Activated CD4-positive, alpha-beta T cell treated with anti-CD3 and anti-CD28 coated beads for 36 hours (primary cell): ENCODE measurements at regions not wholly inside any gene's neighbourhood (a gene's known extent, or its start where the extent isn't known, plus 50 kb on each side); places are given as distances from the start of the nearest gene placed in this dataset.
"Not testable (repeated sequence)": the region's sequence is repeated elsewhere in the genome, so short reads cannot be mapped to it uniquely, and the experiment has no call there.

Source experiments
- ATAC-seq: fragments of 200-7000 bp; cut with Tn5 transposase; one replicate; pipeline ENCODE4 v1.10.0; 2021; ENCODE audit warnings: mild to moderate bottlenecking, moderate library complexity
- CTCF ChIA-PET: fragments of 350-600 bp; sonication (Branson Sonifier 250); formaldehyde crosslinking; loops from one replicate; lab custom pipeline; 2021; ENCODE audit warnings: antibody characterized with exemption; lab: Charles Lee
- POLR2A ChIA-PET: fragments of 350-600 bp; sonication (Branson Sonifier 250); formaldehyde crosslinking; loops from one replicate; lab custom pipeline; 2021; ENCODE audit warnings: antibody characterized with exemption, inconsistent platforms; lab: Charles Lee
- DNase-seq: peaks from one replicate; pipeline ENCODE4 v3.0.0-alpha.2; 2020
- H3K27ac Mint-ChIP-seq: one replicate; pipeline ENCODE4 v1.8.0; 2021; ENCODE audit warnings: mixed read lengths
- H3K27me3 Mint-ChIP-seq: one replicate; pipeline ENCODE4 v1.8.0; 2021; ENCODE audit warnings: mixed read lengths
- H3K36me3 Mint-ChIP-seq: one replicate; pipeline ENCODE4 v1.8.0; 2021; ENCODE audit warnings: low read depth, mixed read lengths
- H3K4me1 Mint-ChIP-seq: one replicate; pipeline ENCODE4 v1.8.0; 2021; ENCODE audit warnings: mixed read lengths
- H3K4me3 Mint-ChIP-seq: one replicate; pipeline ENCODE4 v1.8.0; 2021; ENCODE audit warnings: mild to moderate bottlenecking, moderate library complexity, mixed read lengths
- H3K9me3 Mint-ChIP-seq: one replicate; pipeline ENCODE4 v1.8.0; 2021; ENCODE audit warnings: low read depth, mixed read lengths
- intact Hi-C, 2 experiments: fragments of 100-400 bp; cut with DNase I in 1 of 2; cut with micrococcal nuclease in 1 of 2; formaldehyde crosslinking; loops; one replicate each; pipeline versions ENCODE4 v1.14.2 to v1.15.1; 2022 to 2024; cut with DNase I, micrococcal nuclease

DNA sequence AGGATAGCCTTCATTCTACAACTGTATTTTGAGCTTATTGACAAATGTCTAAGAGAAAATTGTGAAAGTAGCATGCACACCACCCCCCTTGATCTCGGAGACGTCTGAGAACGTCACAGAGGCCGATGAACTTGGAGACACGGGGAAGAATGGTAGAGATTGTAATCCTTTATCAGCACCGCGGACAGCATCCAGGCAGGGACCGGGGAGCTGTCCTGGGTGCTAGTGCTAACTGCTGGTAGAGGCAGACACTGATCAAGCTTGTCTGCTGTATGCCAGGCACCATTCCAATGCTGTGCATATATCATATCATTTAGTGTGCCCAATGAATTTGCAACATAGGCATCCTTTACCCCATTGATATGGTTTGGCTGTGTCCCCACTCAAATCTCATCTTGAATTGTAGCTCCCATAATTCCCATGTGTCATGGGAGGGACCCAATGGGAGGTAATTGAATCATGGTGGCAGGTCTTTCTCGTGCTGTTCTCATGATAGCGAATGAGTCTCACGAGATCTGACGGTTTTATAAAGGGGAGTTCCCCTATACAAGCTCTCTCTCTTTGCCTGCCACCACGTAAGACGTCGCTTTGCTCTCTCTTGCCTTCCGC, 98.8 kb downstream of the LHX2 start:
- H3K36me3 Mint-ChIP-seq, result no peaks in the 10 kb centered on the region
- ChIA-PET POLR2A (no interaction called here), CTCF (interaction anchor here (0.7 to 1.2 kb wide), 2 partner anchors 9 to 17 kb away, joined by 3 read pairs; no protein-coding TSS in a partner anchor)

DNA sequence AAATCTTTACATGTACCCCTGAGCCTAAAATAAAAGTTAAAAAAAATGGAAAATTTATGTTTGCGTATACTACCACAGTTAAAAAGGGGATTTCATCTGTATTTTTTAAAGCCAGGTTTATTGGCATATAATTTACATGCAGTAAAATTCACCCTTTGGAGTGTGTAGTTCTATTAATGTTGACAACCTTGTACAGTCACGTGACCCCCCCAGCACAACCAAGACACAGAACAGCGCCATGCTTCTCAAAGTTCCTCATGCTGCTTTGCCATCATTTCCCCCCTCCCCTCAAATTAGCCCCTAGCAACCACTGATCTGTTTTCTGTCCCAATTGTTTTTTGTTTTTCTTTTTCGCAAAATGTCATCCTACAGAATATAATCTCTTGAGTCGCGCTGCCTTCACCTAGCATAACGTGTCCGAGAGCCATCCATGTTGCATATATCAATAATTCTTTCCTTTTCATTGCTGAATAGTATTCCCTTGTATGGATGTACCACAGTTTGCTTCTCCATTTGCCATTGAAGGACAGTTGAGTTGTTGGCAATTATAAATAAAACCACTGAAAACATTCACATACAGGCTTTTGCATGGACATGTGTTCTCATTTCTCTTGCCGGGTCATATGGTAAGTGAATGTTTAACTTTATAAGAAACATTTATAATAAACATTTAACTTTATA, 105.3 kb downstream of the LHX2 start:
- H3K9me3 Mint-ChIP-seq, result peaks cover 8% of the 10 kb centered on the region

More for the DNA sequence above, 98.8 kb downstream of the LHX2 start:
- ATAC-seq (no peak), DNase-seq (peak; percentile 72)
- H3K27ac Mint-ChIP-seq, result no peak overlapping the region
- no peaks in the 10 kb centered on the region for H3K4me1 Mint-ChIP-seq
- intact Hi-C loops, result no loop called here
- H3K9me3 Mint-ChIP-seq, result no peaks in the 10 kb centered on the region
- peaks cover 7% of the 10 kb centered on the region for H3K27me3 Mint-ChIP-seq
- H3K4me3 Mint-ChIP-seq, result no peak overlapping the region

DNA sequence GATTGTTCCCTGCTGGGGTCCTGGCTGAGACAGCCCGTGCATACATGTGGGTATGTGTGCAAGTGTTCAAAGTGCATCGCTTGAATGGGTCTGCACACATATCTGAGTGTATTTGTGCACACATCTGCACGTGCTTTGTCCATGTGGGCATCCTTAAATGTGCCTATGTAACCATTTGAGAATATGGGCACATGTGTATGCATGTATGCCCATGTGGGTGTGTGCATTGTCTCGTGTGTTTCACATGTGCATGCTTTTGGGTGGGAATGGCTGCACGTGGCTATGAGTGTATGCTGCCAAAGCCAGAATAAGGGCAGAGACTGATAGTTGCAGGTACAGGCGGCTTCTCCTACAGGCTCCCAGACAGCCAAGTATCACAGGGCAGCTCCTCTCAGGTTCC, 107.3 kb downstream of the LHX2 start:
- H3K4me3 Mint-ChIP-seq, result no peak overlapping the region
- H3K27ac Mint-ChIP-seq, result no peak overlapping the region
- intact Hi-C loops, result no loop called here
- CTCF ChIA-PET, result interaction anchor here (1.0 kb wide), 1 partner anchor 13 kb away, joined by 3 read pairs; no protein-coding TSS in a partner anchor
- no peak for ATAC-seq
- H3K27me3 Mint-ChIP-seq, result peaks cover 20% of the 10 kb centered on the region
- no peaks in the 10 kb centered on the region for H3K4me1 Mint-ChIP-seq
- no peak for DNase-seq
- POLR2A ChIA-PET, result no interaction called here
- no peaks in the 10 kb centered on the region for H3K36me3 Mint-ChIP-seq
- peaks cover 8% of the 10 kb centered on the region for H3K9me3 Mint-ChIP-seq

More for the DNA sequence above, 105.3 kb downstream of the LHX2 start:
- no peak overlapping the region for H3K27ac Mint-ChIP-seq
- POLR2A ChIA-PET, result no interaction called here
- intact Hi-C loops, result no loop called here
- peaks cover 20% of the 10 kb centered on the region for H3K27me3 Mint-ChIP-seq
- CTCF ChIA-PET, result interaction anchor here (0.6 to 1.6 kb wide), 3 partner anchors 10 to 690 kb away, joined by 3 to 12 read pairs (median 3); no protein-coding TSS in a partner anchor
- H3K4me1 Mint-ChIP-seq, result no peaks in the 10 kb centered on the region
- DNase-seq (no peak), ATAC-seq (no peak)
- no peak overlapping the region for H3K4me3 Mint-ChIP-seq
- H3K36me3 Mint-ChIP-seq, result no peaks in the 10 kb centered on the region

GRCh38 chr9:124120272-124120671, 108.7 kb downstream of the LHX2 start:
- Mint-ChIP-seq H3K27ac (no peak overlapping the region), H3K4me3 (no peak overlapping the region), H3K9me3 (peaks cover 8% of the 10 kb centered on the region), H3K27me3 (peaks cover 22% of the 10 kb centered on the region), H3K4me1 (no peaks in the 10 kb centered on the region), H3K36me3 (no peaks in the 10 kb centered on the region)
- DNase-seq (no peak), ATAC-seq (no peak)
- ChIA-PET CTCF (interaction anchor here (0.6 kb wide), 1 partner anchor 10 kb away, joined by 3 read pairs; no protein-coding TSS in a partner anchor), POLR2A (no interaction called here)
- intact Hi-C loops, result loop anchor here in 1 of 2 experiments (10.0 kb wide), 1 partner anchor 175 kb away; no protein-coding TSS in a partner anchor

- CTCF ChIA-PET, result interaction anchor here (0.6 kb wide), 1 partner anchor 8 kb away, joined by 3 read pairs; no protein-coding TSS in a partner anchor
- Mint-ChIP-seq H3K9me3 (peaks cover 4% of the 10 kb centered on the region), H3K4me1 (no peaks in the 10 kb centered on the region), H3K36me3 (no peaks in the 10 kb centered on the region), H3K27me3 (peaks cover 16% of the 10 kb centered on the region), H3K27ac (no peak overlapping the region), H3K4me3 (no peak overlapping the region)
- POLR2A ChIA-PET, result interaction anchor here (0.6 kb wide), 1 partner anchor 8 kb away, joined by 3 read pairs; no protein-coding TSS in a partner anchor
- DNase-seq (no peak), ATAC-seq (no peak)
- intact Hi-C loops, result loop anchor here in 1 of 2 experiments (10.0 kb wide), 1 partner anchor 173 kb away; no protein-coding TSS in a partner anchor
These were observed 110.2 kb downstream of the LHX2 start for GRCh38 chr9:124121725-124122124.

DNA sequence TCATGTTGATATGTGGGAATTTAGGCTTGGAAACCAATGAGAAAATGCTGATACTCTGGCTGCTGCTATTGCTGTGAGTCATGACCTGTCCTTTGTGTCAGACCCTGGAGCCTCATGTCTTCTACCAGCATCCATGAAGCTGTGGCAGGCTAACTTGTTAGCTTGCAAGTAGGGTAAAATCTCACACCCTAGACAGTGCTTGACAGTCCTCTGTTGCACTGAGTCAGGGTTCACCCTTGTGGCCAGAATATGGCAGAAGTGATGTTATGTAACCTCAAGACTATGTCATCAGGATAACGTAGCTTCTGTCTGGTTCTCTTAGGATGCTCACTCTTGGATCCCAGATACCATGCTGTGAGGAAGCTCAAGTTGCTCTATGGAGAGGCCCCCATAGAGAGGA, 110.8 kb downstream of the LHX2 start:
- Mint-ChIP-seq H3K9me3 (no peaks in the 10 kb centered on the region), H3K27me3 (peaks cover 12% of the 10 kb centered on the region), H3K36me3 (no peaks in the 10 kb centered on the region), H3K4me1 (no peaks in the 10 kb centered on the region), H3K27ac (no peak overlapping the region), H3K4me3 (no peak overlapping the region)
- ChIA-PET CTCF (interaction anchor here (0.6 to 0.7 kb wide), 2 partner anchors 9 to 271 kb away, joined by 3 read pairs; no protein-coding TSS in a partner anchor), POLR2A (no interaction called here)
- intact Hi-C loops, result loop anchor here in 1 of 2 experiments (10.0 kb wide), 1 partner anchor 172 kb away; no protein-coding TSS in a partner anchor
- no peak for ATAC-seq
- no peak for DNase-seq

GRCh38 chr9:124122813-124123462, 111.4 kb downstream of the LHX2 start:
- Mint-ChIP-seq H3K9me3 (no peaks in the 10 kb centered on the region), H3K36me3 (no peaks in the 10 kb centered on the region), H3K4me3 (no peak overlapping the region), H3K4me1 (no peaks in the 10 kb centered on the region), H3K27me3 (peaks cover 10% of the 10 kb centered on the region), H3K27ac (no peak overlapping the region)
- ATAC-seq (peak; percentile 23), DNase-seq (peak; percentile 39)
- ChIA-PET CTCF (interaction anchor here (0.7 kb wide), 1 partner anchor 270 kb away, joined by 3 read pairs; no protein-coding TSS in a partner anchor), POLR2A (no interaction called here)
- intact Hi-C loops, result loop anchor here in 1 of 2 experiments (10.0 kb wide), 1 partner anchor 172 kb away; no protein-coding TSS in a partner anchor

DNA sequence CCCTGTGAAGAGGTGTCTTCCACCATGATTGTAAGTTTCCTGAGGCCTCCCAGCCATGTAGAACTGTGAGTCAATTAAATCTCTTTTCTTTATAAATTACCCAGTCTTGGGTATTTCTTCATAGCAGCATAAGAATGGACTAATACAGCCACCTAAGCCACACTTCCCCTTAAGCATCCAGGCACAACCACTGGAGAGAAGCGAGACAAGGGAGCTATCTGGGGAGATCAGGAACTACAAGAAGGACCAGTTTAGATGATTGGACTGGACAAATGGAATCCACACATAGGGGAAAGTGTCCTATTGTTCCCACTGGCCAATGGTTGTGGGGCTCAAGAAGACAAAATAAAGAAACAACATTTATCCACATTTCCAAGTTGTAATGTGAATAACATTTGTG, 112.1 kb downstream of the LHX2 start:
- H3K27ac Mint-ChIP-seq, POLR2A ChIA-PET, H3K4me3 Mint-ChIP-seq, DNase-seq, H3K36me3 Mint-ChIP-seq, H3K4me1 Mint-ChIP-seq, ATAC-seq, H3K9me3 Mint-ChIP-seq, H3K27me3 Mint-ChIP-seq: not testable (repeated sequence)
- intact Hi-C loops, result loop anchor here in 1 of 2 experiments (10.0 kb wide), 1 partner anchor 171 kb away; no protein-coding TSS in a partner anchor
- CTCF ChIA-PET, result interaction anchor here (0.7 to 1.0 kb wide), 2 partner anchors 198 to 727 kb away, joined by 3 to 4 read pairs; no protein-coding TSS in a partner anchor

DNA sequence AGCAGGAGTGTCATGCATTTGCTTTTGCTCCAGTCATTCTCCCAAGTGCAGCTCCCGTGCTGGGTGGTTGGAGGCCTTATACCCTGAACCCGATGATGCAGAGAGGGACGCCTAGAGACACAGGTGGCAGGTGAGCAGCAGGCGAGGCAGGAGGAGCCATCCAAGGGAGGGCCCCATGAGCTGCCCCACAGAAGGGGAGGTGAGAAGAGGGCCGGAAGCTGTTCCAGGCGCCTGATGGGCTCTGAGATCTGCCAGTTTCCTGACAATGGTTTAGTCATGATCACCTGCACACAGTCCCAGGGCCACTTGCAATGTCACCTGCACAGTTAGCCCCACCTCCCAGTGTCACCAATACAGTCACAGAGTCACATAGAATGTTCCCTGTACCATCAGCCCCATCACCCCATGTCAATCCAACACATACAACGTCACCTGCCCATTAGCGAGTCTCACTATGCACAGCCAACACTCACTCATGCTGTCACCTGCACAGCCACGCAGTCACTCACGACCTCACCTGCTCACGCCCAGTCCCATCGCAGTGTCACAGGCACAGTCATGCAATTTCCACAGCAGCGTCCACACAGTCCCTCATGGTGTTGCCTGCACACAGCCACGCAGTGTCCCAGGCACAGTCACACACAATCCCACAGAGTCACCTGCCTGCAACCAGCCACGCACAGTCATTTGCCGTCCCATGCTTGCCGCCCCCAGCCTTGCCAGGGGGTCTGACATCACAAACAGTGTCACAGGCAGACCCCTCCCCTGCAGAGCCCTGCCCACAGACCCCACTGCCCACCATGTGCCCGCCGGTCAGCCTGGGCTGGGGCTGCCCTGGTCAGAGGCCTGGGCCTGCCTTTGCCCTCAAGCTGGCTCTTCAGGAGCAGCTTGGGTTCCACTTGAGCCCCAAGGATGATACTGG, 113.4 kb downstream of the LHX2 start:
- Mint-ChIP-seq H3K4me3 (no peak overlapping the region), H3K27ac (no peak overlapping the region), H3K27me3 (peaks cover 5% of the 10 kb centered on the region), H3K36me3 (no peaks in the 10 kb centered on the region), H3K4me1 (no peaks in the 10 kb centered on the region), H3K9me3 (no peaks in the 10 kb centered on the region)
- DNase-seq (no peak), ATAC-seq (no peak)
- POLR2A ChIA-PET, result no interaction called here
- intact Hi-C loops, result loop anchor here in 1 of 2 experiments (5.0 to 10.0 kb wide), 2 partner anchors 170 to 267 kb away; no protein-coding TSS in a partner anchor
- CTCF ChIA-PET, result interaction anchor here (0.5 to 1.0 kb wide), 3 partner anchors 161 to 434 kb away, joined by 3 to 5 read pairs (median 4); no protein-coding TSS in a partner anchor

DNA sequence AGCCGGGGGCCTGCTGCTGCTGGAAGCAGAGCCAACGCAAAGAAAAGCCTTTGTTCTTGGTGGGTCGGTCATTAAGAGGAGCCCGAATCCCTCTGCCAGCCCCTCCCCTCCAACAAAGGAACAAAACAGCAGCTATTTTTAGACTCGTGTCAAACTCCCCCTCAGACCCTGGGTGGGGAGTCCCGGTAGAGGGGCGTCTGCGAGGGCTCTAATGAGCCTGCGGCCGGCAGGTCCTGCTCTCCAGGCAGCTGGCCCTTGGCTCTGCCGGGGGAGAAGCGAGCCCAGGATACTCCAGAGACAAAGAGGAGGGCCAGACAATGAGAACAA, 114.0 kb downstream of the LHX2 start:
- ATAC-seq (no peak), DNase-seq (no peak)
- H3K9me3 Mint-ChIP-seq, result no peaks in the 10 kb centered on the region
- no peaks in the 10 kb centered on the region for H3K4me1 Mint-ChIP-seq
- H3K27me3 Mint-ChIP-seq, result peaks cover 5% of the 10 kb centered on the region
- no peak overlapping the region for H3K27ac Mint-ChIP-seq
- ChIA-PET POLR2A (no interaction called here), CTCF (interaction anchor here (0.6 to 1.2 kb wide), 3 partner anchors 93 to 791 kb away, joined by 3 read pairs; no protein-coding TSS in a partner anchor)
- H3K36me3 Mint-ChIP-seq, result no peaks in the 10 kb centered on the region
- intact Hi-C loops, result loop anchor here in 1 of 2 experiments (5.0 to 10.0 kb wide), 2 partner anchors 169 to 267 kb away; no protein-coding TSS in a partner anchor
- H3K4me3 Mint-ChIP-seq, result no peak overlapping the region
